ENCODE measurements at regions not wholly inside any gene's neighbourhood (a gene's known extent, or its start where the extent isn't known, plus 50 kb on each side); places are given as distances from the start of the nearest gene placed in this dataset.

GRCh38 chr18:51453594-51453993 lies 256.1 kb upstream of the MEX3C start:
- Histone ChIP-seq H3K9me3 (ENCODE audit: control insufficient read depth in 2 of 3, low read length in 3 of 3) (no peaks in the 10 kb centered on the region), H3K36me3 (ENCODE audit: control insufficient read depth in 2 of 3, insufficient read depth in 3 of 3, low read length in 3 of 3) (no peaks in the 10 kb centered on the region), H3K27ac (ENCODE audit: low read depth, low read length) (no peak overlapping the region), H3K27me3 (ENCODE audit: control insufficient read depth in 2 of 2, insufficient read depth in 2 of 2, low read length in 2 of 2) (no peaks in the 10 kb centered on the region), H3K4me1 (ENCODE audit: control insufficient read depth in 2 of 2, insufficient read depth in 2 of 2, low read length in 2 of 2) (no peaks in the 10 kb centered on the region), H3K4me3 (ENCODE audit: low read length) (no peak overlapping the region)
- CTCF ChIA-PET, result no interaction called here
- intact Hi-C loops (cut with micrococcal nuclease), result no loop called here
- Mint-ChIP-seq H3K27ac (no peak overlapping the region), H3K36me3 (no peaks in the 10 kb centered on the region), H3K4me1 (no peaks in the 10 kb centered on the region), H3K9me3 (peaks cover 0 to 2% (median 0%) of the 10 kb centered on the region in 11 donors), H3K4me3 (no peak overlapping the region), H3K27me3 (peaks cover 0 to 22% (median 12%) of the 10 kb centered on the region in 5 donors)
- no peak for DNase-seq
- POLR2A ChIA-PET, result no interaction called here
- no peak for ATAC-seq

- Mint-ChIP-seq H3K4me3 (no peak overlapping the region), H3K27me3 (peaks cover 0 to 30% (median 16%) of the 10 kb centered on the region in 5 donors), H3K27ac (no peak overlapping the region), H3K4me1 (no peaks in the 10 kb centered on the region), H3K36me3 (no peaks in the 10 kb centered on the region), H3K9me3 (no peaks in the 10 kb centered on the region)
- ATAC-seq (no peak), DNase-seq (no peak)
- ChIA-PET POLR2A (no interaction called here), CTCF (no interaction called here)
- intact Hi-C loops (cut with micrococcal nuclease), result no loop called here
- Histone ChIP-seq H3K36me3 (ENCODE audit: control insufficient read depth in 2 of 3, insufficient read depth in 3 of 3, low read length in 3 of 3) (no peaks in the 10 kb centered on the region), H3K4me3 (ENCODE audit: low read length) (no peak overlapping the region), H3K27me3 (ENCODE audit: control insufficient read depth in 2 of 2, insufficient read depth in 2 of 2, low read length in 2 of 2) (no peaks in the 10 kb centered on the region), H3K9me3 (ENCODE audit: control insufficient read depth in 2 of 3, low read length in 3 of 3) (no peaks in the 10 kb centered on the region), H3K27ac (ENCODE audit: low read depth, low read length) (no peak overlapping the region), H3K4me1 (ENCODE audit: control insufficient read depth in 2 of 2, insufficient read depth in 2 of 2, low read length in 2 of 2) (no peaks in the 10 kb centered on the region)
These were observed 261.4 kb upstream of the MEX3C start for GRCh38 chr18:51458861-51459260.

- H3K27me3 Mint-ChIP-seq, result peaks cover 0 to 23% (median 16%) of the 10 kb centered on the region in 5 donors
- no peak overlapping the region for H3K4me3 ChIP-seq (ENCODE audit: low read length)
- H3K4me1 Mint-ChIP-seq, result no peaks in the 10 kb centered on the region
- no peaks in the 10 kb centered on the region for H3K9me3 Mint-ChIP-seq
- H3K36me3 Mint-ChIP-seq, result no peaks in the 10 kb centered on the region
- no peaks in the 10 kb centered on the region for H3K27me3 ChIP-seq (ENCODE audit: control insufficient read depth in 2 of 2, insufficient read depth in 2 of 2, low read length in 2 of 2)
- ChIA-PET CTCF (no interaction called here), POLR2A (no interaction called here)
- H3K27ac Mint-ChIP-seq, result no peak overlapping the region
- no peaks in the 10 kb centered on the region for H3K9me3 ChIP-seq (ENCODE audit: control insufficient read depth in 2 of 3, low read length in 3 of 3)
- no peak overlapping the region for H3K4me3 Mint-ChIP-seq
- intact Hi-C loops (cut with micrococcal nuclease), result no loop called here
- H3K27ac ChIP-seq (ENCODE audit: low read depth, low read length), result no peak overlapping the region
- H3K36me3 ChIP-seq (ENCODE audit: control insufficient read depth in 2 of 3, insufficient read depth in 3 of 3, low read length in 3 of 3), result no peaks in the 10 kb centered on the region
- DNase-seq, result no peak
- no peak for ATAC-seq
- H3K4me1 ChIP-seq (ENCODE audit: control insufficient read depth in 2 of 2, insufficient read depth in 2 of 2, low read length in 2 of 2), result no peaks in the 10 kb centered on the region
These were observed 264.5 kb upstream of the MEX3C start for GRCh38 chr18:51461956-51462355.

GRCh38 chr18:51463483-51464136 lies 266.1 kb upstream of the MEX3C start:
- H3K4me3 Mint-ChIP-seq, result no peak overlapping the region
- DNase-seq (no peak), ATAC-seq (no peak)
- H3K27me3 Mint-ChIP-seq, result peaks cover 0 to 23% (median 16%) of the 10 kb centered on the region in 5 donors
- Histone ChIP-seq H3K4me1 (ENCODE audit: control insufficient read depth in 2 of 2, insufficient read depth in 2 of 2, low read length in 2 of 2) (no peaks in the 10 kb centered on the region), H3K4me3 (ENCODE audit: low read length) (no peak overlapping the region), H3K9me3 (ENCODE audit: control insufficient read depth in 2 of 3, low read length in 3 of 3) (no peaks in the 10 kb centered on the region), H3K36me3 (ENCODE audit: control insufficient read depth in 2 of 3, insufficient read depth in 3 of 3, low read length in 3 of 3) (no peaks in the 10 kb centered on the region), H3K27ac (ENCODE audit: low read depth, low read length) (no peak overlapping the region), H3K27me3 (ENCODE audit: control insufficient read depth in 2 of 2, insufficient read depth in 2 of 2, low read length in 2 of 2) (no peaks in the 10 kb centered on the region)
- POLR2A ChIA-PET, result no interaction called here
- no peaks in the 10 kb centered on the region for H3K4me1 Mint-ChIP-seq
- no peak overlapping the region for H3K27ac Mint-ChIP-seq
- H3K9me3 Mint-ChIP-seq, result no peaks in the 10 kb centered on the region
- intact Hi-C loops (cut with micrococcal nuclease), result no loop called here
- no peaks in the 10 kb centered on the region for H3K36me3 Mint-ChIP-seq
- CTCF ChIA-PET, result no interaction called here

- POLR2A ChIA-PET, result no interaction called here
- Mint-ChIP-seq H3K9me3 (no peaks in the 10 kb centered on the region), H3K27me3 (peaks cover 0 to 8% (median 7%) of the 10 kb centered on the region in 5 donors), H3K36me3 (no peaks in the 10 kb centered on the region), H3K4me1 (no peaks in the 10 kb centered on the region), H3K4me3 (no peak overlapping the region), H3K27ac (no peak overlapping the region)
- no peak for ATAC-seq
- H3K27ac ChIP-seq (ENCODE audit: low read depth, low read length), result no peak overlapping the region
- intact Hi-C loops (cut with micrococcal nuclease), result no loop called here
- H3K4me1 ChIP-seq (ENCODE audit: control insufficient read depth in 2 of 2, insufficient read depth in 2 of 2, low read length in 2 of 2), result no peaks in the 10 kb centered on the region
- H3K4me3 ChIP-seq (ENCODE audit: low read length), result no peak overlapping the region
- H3K9me3 ChIP-seq (ENCODE audit: control insufficient read depth in 2 of 3, low read length in 3 of 3), result no peaks in the 10 kb centered on the region
- H3K36me3 ChIP-seq (ENCODE audit: control insufficient read depth in 2 of 3, insufficient read depth in 3 of 3, low read length in 3 of 3), result no peaks in the 10 kb centered on the region
- CTCF ChIA-PET, result no interaction called here
- no peaks in the 10 kb centered on the region for H3K27me3 ChIP-seq (ENCODE audit: control insufficient read depth in 2 of 2, insufficient read depth in 2 of 2, low read length in 2 of 2)
- no peak for DNase-seq
These were observed 281.4 kb upstream of the MEX3C start for GRCh38 chr18:51478908-51479307.

GRCh38 chr18:51479736-51480135 lies 282.3 kb upstream of the MEX3C start:
- H3K4me3 ChIP-seq (ENCODE audit: low read length), result no peak overlapping the region
- Mint-ChIP-seq H3K4me3 (no peak overlapping the region), H3K36me3 (no peaks in the 10 kb centered on the region), H3K27ac (no peak overlapping the region), H3K27me3 (peaks cover 0 to 7% (median under 1%) of the 10 kb centered on the region in 5 donors), H3K9me3 (no peaks in the 10 kb centered on the region), H3K4me1 (no peaks in the 10 kb centered on the region)
- H3K27me3 ChIP-seq (ENCODE audit: control insufficient read depth in 2 of 2, insufficient read depth in 2 of 2, low read length in 2 of 2), result no peaks in the 10 kb centered on the region
- no peaks in the 10 kb centered on the region for H3K9me3 ChIP-seq (ENCODE audit: control insufficient read depth in 2 of 3, low read length in 3 of 3)
- intact Hi-C loops (cut with micrococcal nuclease), result no loop called here
- ChIA-PET CTCF (no interaction called here), POLR2A (no interaction called here)
- no peaks in the 10 kb centered on the region for H3K4me1 ChIP-seq (ENCODE audit: control insufficient read depth in 2 of 2, insufficient read depth in 2 of 2, low read length in 2 of 2)
- no peak for ATAC-seq
- no peaks in the 10 kb centered on the region for H3K36me3 ChIP-seq (ENCODE audit: control insufficient read depth in 2 of 3, insufficient read depth in 3 of 3, low read length in 3 of 3)
- H3K27ac ChIP-seq (ENCODE audit: low read depth, low read length), result no peak overlapping the region
- DNase-seq, result no peak

- H3K9me3 Mint-ChIP-seq, result no peaks in the 10 kb centered on the region
- Histone ChIP-seq H3K36me3 (ENCODE audit: control insufficient read depth in 2 of 3, insufficient read depth in 3 of 3, low read length in 3 of 3) (no peaks in the 10 kb centered on the region), H3K27me3 (ENCODE audit: control insufficient read depth in 2 of 2, insufficient read depth in 2 of 2, low read length in 2 of 2) (no peaks in the 10 kb centered on the region), H3K27ac (ENCODE audit: low read depth, low read length) (no peak overlapping the region), H3K4me1 (ENCODE audit: control insufficient read depth in 2 of 2, insufficient read depth in 2 of 2, low read length in 2 of 2) (no peaks in the 10 kb centered on the region), H3K4me3 (ENCODE audit: low read length) (no peak overlapping the region), H3K9me3 (ENCODE audit: control insufficient read depth in 2 of 3, low read length in 3 of 3) (no peaks in the 10 kb centered on the region)
- no peak overlapping the region for H3K27ac Mint-ChIP-seq
- intact Hi-C loops (cut with micrococcal nuclease), result no loop called here
- ChIA-PET POLR2A (no interaction called here), CTCF (no interaction called here)
- no peaks in the 10 kb centered on the region for H3K36me3 Mint-ChIP-seq
- no peak for DNase-seq
- no peak overlapping the region for H3K4me3 Mint-ChIP-seq
- H3K27me3 Mint-ChIP-seq, result peaks cover 0 to 7% (median 0%) of the 10 kb centered on the region in 5 donors
- no peak for ATAC-seq
- H3K4me1 Mint-ChIP-seq, result no peaks in the 10 kb centered on the region
These were observed 283.2 kb upstream of the MEX3C start for GRCh38 chr18:51480407-51481261.
